ENCODE measurements at regions not wholly inside any gene's neighbourhood (a gene's known extent, or its start where the extent isn't known, plus 50 kb on each side); places are given as distances from the start of the nearest gene placed in this dataset.

- FAIRE-seq (no peak), DNase-seq (ENCODE audit: low read depth in 1 of 2, low spot score in 1 of 2) (no peak), ATAC-seq (no peak)
- ChIA-PET CTCF (interaction anchor here (1.1 kb wide), 1 partner anchor 17 kb away, joined by 3 read pairs; no protein-coding TSS in a partner anchor), POLR2A (no interaction called here)
- Histone ChIP-seq H3K4me3 (no peak overlapping the region), H3K4me1 (no peaks in the 10 kb centered on the region), H3K4me2 (no peak overlapping the region), H3K27ac (no peak overlapping the region), H3K9me3 (no peaks in the 10 kb centered on the region)
- 67% methylated on average over 16 of the region's 19 CpGs for WGBS (ENCODE audit: missing lambda C conversion rate)
- TF ChIP-seq CEBPB (IDR thresholded peaks at IDR 0.05) (no peak), FOSB (CRISPR knock-in tag; IDR thresholded peaks at IDR 0.05) (no peak), POLR2AphosphoS2 (conservative IDR thresholded peaks at IDR 0.05; ENCODE audit: low read length) (no peak), SREBF2 (IDR thresholded peaks at IDR 0.05) (no peak), HDAC2 (IDR thresholded peaks at IDR 0.05) (no peak), CHD4 (IDR thresholded peaks at IDR 0.05; ENCODE audit: borderline replicate concordance) (no peak), HOXB5 (CRISPR knock-in tag; IDR thresholded peaks at IDR 0.05) (no peak), CHD2 (IDR thresholded peaks at IDR 0.05; ENCODE audit: low read length, partially characterized antibody) (no peak), RARB (CRISPR knock-in tag; IDR thresholded peaks at IDR 0.05) (no peak), NFE2L2 (conservative IDR thresholded peaks at IDR 0.05; ENCODE audit: low read length) (no peak), NR3C1 (IDR thresholded peaks at IDR 0.05) (no peak), ZFP36 (IDR thresholded peaks at IDR 0.05; ENCODE audit: borderline replicate concordance, partially characterized antibody) (no peak), FOXS1 (CRISPR knock-in tag; IDR thresholded peaks at IDR 0.05) (no peak), MAFK (IDR thresholded peaks at IDR 0.05; ENCODE audit: partially characterized antibody) (no peak), RAD21 (conservative IDR thresholded peaks at IDR 0.05 in 1 of 2, IDR thresholded peaks at IDR 0.05 in 1 of 2) (no peak)
- TF ChIP-seq, protein P1, sequence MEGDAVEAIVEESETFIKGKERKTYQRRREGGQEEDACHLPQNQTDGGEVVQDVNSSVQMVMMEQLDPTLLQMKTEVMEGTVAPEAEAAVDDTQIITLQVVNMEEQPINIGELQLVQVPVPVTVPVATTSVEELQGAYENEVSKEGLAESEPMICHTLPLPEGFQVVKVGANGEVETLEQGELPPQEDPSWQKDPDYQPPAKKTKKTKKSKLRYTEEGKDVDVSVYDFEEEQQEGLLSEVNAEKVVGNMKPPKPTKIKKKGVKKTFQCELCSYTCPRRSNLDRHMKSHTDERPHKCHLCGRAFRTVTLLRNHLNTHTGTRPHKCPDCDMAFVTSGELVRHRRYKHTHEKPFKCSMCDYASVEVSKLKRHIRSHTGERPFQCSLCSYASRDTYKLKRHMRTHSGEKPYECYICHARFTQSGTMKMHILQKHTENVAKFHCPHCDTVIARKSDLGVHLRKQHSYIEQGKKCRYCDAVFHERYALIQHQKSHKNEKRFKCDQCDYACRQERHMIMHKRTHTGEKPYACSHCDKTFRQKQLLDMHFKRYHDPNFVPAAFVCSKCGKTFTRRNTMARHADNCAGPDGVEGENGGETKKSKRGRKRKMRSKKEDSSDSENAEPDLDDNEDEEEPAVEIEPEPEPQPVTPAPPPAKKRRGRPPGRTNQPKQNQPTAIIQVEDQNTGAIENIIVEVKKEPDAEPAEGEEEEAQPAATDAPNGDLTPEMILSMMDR (IDR thresholded peaks at IDR 0.05): no peak
These were observed 233.8 kb upstream of the SHH start for GRCh38 chr7:156046031-156046560.

DNA sequence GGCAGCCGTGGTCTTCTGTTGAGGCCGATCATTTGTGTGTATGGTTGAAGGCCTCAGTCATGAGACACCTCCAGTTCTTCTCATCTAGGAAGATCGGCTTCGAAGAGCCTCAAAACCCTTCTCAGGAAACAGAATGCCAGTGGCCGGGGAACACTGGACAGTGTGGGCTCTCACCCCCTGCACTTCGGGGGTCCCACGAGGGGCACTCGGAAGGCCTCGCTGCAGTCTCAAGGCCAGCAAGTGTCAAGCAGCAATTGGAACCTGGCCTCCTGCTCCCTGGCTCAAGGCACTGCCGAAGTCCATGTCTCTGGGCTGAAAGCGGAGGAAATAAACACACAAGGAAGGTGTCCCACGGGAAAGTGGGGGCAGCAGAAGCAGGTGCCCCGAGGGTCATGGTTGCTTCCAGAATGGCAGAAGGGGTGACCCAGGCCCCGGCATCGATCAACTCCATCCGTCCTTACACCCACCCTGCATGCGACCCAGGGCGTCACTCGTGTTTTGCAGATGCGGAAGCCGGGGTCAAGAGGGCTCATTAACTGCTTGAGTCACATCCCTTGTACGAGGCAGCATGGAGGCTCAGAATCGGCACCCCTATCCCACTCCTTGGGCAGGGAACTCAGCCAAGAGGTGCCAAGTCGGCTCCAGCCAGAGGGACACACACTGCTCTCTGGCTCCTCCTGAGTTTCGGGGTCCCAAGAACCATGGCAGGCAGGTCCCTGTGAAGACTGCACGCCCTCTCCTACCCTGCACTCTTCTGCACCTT is 231.3 kb upstream of the SHH start:
- Histone ChIP-seq H3K9me3 (no peaks in the 10 kb centered on the region), H3K4me2 (no peak overlapping the region), H3K4me3 (no peak overlapping the region), H3K27ac (no peak overlapping the region), H3K4me1 (no peaks in the 10 kb centered on the region)
- 65% methylated on average over 19 of the region's 26 CpGs for WGBS (ENCODE audit: missing lambda C conversion rate)
- POLR2A ChIA-PET: no interaction called here
- DNase-seq (ENCODE audit: low read depth in 1 of 2, low spot score in 1 of 2) (no peak), FAIRE-seq (no peak), ATAC-seq (no peak)
- TF ChIP-seq RAD21 (conservative IDR thresholded peaks at IDR 0.05 in 1 of 2, IDR thresholded peaks at IDR 0.05 in 1 of 2) (no peak), JUNB (IDR thresholded peaks at IDR 0.05) (no peak), ESRRA (IDR thresholded peaks at IDR 0.05; ENCODE audit: borderline replicate concordance, low read length) (no peak), MAZ (IDR thresholded peaks at IDR 0.05; ENCODE audit: borderline replicate concordance, low read depth, low read length) (no peak), PHF8 (IDR thresholded peaks at IDR 0.05; ENCODE audit: borderline replicate concordance, low read depth) (no peak), ELK1 (IDR thresholded peaks at IDR 0.05; ENCODE audit: low read depth, low read length) (no peak), CBX8 (IDR thresholded peaks at IDR 0.05) (no peak), KDM1A (IDR thresholded peaks at IDR 0.05; ENCODE audit: low read depth) (no peak), HOXB13 (CRISPR knock-in tag; IDR thresholded peaks at IDR 0.05; ENCODE audit: low read depth) (no peak), EHF (CRISPR knock-in tag; IDR thresholded peaks at IDR 0.05) (no peak), BHLHE40 (IDR thresholded peaks at IDR 0.05; ENCODE audit: low read depth, low read length) (no peak), HOXB5 (CRISPR knock-in tag; IDR thresholded peaks at IDR 0.05) (no peak), NR3C1 (IDR thresholded peaks at IDR 0.05) (no peak), EP300 (IDR thresholded peaks at IDR 0.05) (no peak), NFE2L2 (conservative IDR thresholded peaks at IDR 0.05; ENCODE audit: low read length) (no peak), RFX5 (IDR thresholded peaks at IDR 0.05) (no peak), KDM5A (IDR thresholded peaks at IDR 0.05) (no peak)
- TF ChIP-seq, protein P1 (IDR thresholded peaks at IDR 0.05): no peak
- TF ChIP-seq, protein P2, sequence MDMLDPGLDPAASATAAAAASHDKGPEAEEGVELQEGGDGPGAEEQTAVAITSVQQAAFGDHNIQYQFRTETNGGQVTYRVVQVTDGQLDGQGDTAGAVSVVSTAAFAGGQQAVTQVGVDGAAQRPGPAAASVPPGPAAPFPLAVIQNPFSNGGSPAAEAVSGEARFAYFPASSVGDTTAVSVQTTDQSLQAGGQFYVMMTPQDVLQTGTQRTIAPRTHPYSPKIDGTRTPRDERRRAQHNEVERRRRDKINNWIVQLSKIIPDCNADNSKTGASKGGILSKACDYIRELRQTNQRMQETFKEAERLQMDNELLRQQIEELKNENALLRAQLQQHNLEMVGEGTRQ (IDR thresholded peaks at IDR 0.05): no peak
- CTCF ChIA-PET: interaction anchor here (0.9 kb wide), 1 partner anchor 227 kb away, joined by 3 read pairs; no protein-coding TSS in a partner anchor
